ENCODE measurements at regions not wholly inside any gene's neighbourhood (a gene's known extent, or its start where the extent isn't known, plus 50 kb on each side); places are given as distances from the start of the nearest gene placed in this dataset.

GRCh38 chr17:77300016-77300686 is 159.4 kb downstream of the SEC14L1 start:
- no peaks in the 10 kb centered on the region for H3K9me2 ChIP-seq (ENCODE audit: insufficient read depth)
- no peaks in the 10 kb centered on the region for H3K9me3 ChIP-seq (ENCODE audit: insufficient read depth, low read depth)
- no peak overlapping the region for H3K4me3 ChIP-seq
- no peaks in the 10 kb centered on the region for H3K27me3 ChIP-seq (ENCODE audit: insufficient read depth, low read depth)
- CTCF ChIA-PET: no interaction called here
- peaks cover 29% of the 10 kb centered on the region for H3K79me2 ChIP-seq (ENCODE audit: low read depth)
- H3K4me1 ChIP-seq (replicated peaks; ENCODE audit: insufficient read depth): no peaks in the 10 kb centered on the region
- no peak overlapping the region for H2AFZ ChIP-seq
- intact Hi-C loops (cut with micrococcal nuclease; ENCODE audit: unreplicated experiment): no loop called here
- H3F3A ChIP-seq (ENCODE audit: insufficient read depth, low read depth): no peaks in the 10 kb centered on the region
- H3K36me3 ChIP-seq (ENCODE audit: low read depth): no peaks in the 10 kb centered on the region
- H4K20me1 ChIP-seq (ENCODE audit: insufficient read depth): peaks cover 22% of the 10 kb centered on the region
- no peak overlapping the region for H3K27ac ChIP-seq
- no peak for TF ChIP-seq CTCF (conservative IDR thresholded peaks at IDR 0.05)
- no peak overlapping the region for H3K4me2 ChIP-seq
- POLR2A ChIA-PET (ENCODE audit: unreplicated experiment): no interaction called here
- DNase-seq: no peak
- BruUV-seq (replicated peaks): no TSS peak

- Histone ChIP-seq H3K9me3 (ENCODE audit: insufficient read depth, low read depth) (no peaks in the 10 kb centered on the region), H3K9me2 (ENCODE audit: insufficient read depth) (no peaks in the 10 kb centered on the region), H3K27ac (no peak overlapping the region), H3K79me2 (ENCODE audit: low read depth) (peaks cover 20% of the 10 kb centered on the region), H3K36me3 (ENCODE audit: low read depth) (no peaks in the 10 kb centered on the region), H3K27me3 (ENCODE audit: insufficient read depth, low read depth) (no peaks in the 10 kb centered on the region), H3F3A (ENCODE audit: insufficient read depth, low read depth) (no peaks in the 10 kb centered on the region), H3K4me2 (no peak overlapping the region), H4K20me1 (ENCODE audit: insufficient read depth) (peaks cover 16% of the 10 kb centered on the region), H3K4me3 (no peak overlapping the region), H2AFZ (no peak overlapping the region), H3K4me1 (replicated peaks; ENCODE audit: insufficient read depth) (no peaks in the 10 kb centered on the region)
- ChIA-PET POLR2A (ENCODE audit: unreplicated experiment) (no interaction called here), CTCF (no interaction called here)
- no peak for TF ChIP-seq EZH2 (IDR thresholded peaks at IDR 0.05; ENCODE audit: low read depth)
- TF ChIP-seq CTCF (conservative IDR thresholded peaks at IDR 0.05): no peak
- no TSS peak for BruUV-seq (replicated peaks)
- intact Hi-C loops (cut with micrococcal nuclease; ENCODE audit: unreplicated experiment): no loop called here
- DNase-seq: no peak
These were observed 161.0 kb downstream of the SEC14L1 start for GRCh38 chr17:77301694-77302266.

- H3K9me3 ChIP-seq (ENCODE audit: insufficient read depth, low read depth): no peaks in the 10 kb centered on the region
- no TSS peak for BruUV-seq (replicated peaks)
- H3K27ac ChIP-seq: no peak overlapping the region
- POLR2A ChIA-PET (ENCODE audit: unreplicated experiment): no interaction called here
- H3K4me1 ChIP-seq (replicated peaks; ENCODE audit: insufficient read depth): no peaks in the 10 kb centered on the region
- H3K36me3 ChIP-seq (ENCODE audit: low read depth): no peaks in the 10 kb centered on the region
- no peaks in the 10 kb centered on the region for H3K9me2 ChIP-seq (ENCODE audit: insufficient read depth)
- TF ChIP-seq EZH2 (IDR thresholded peaks at IDR 0.05; ENCODE audit: low read depth): no peak
- TF ChIP-seq CTCF (conservative IDR thresholded peaks at IDR 0.05): no peak
- H3K4me3 ChIP-seq: no peak overlapping the region
- peaks cover 16% of the 10 kb centered on the region; the same call in 1 of the 2 replicates for H3K79me2 ChIP-seq (ENCODE audit: low read depth)
- intact Hi-C loops (cut with micrococcal nuclease; ENCODE audit: unreplicated experiment): no loop called here
- CTCF ChIA-PET: no interaction called here
- no peak for DNase-seq
- no peaks in the 10 kb centered on the region for H3F3A ChIP-seq (ENCODE audit: insufficient read depth, low read depth)
- no peak overlapping the region for H3K4me2 ChIP-seq
- H2AFZ ChIP-seq: no peak overlapping the region
- peaks cover 12% of the 10 kb centered on the region for H4K20me1 ChIP-seq (ENCODE audit: insufficient read depth)
- no peaks in the 10 kb centered on the region for H3K27me3 ChIP-seq (ENCODE audit: insufficient read depth, low read depth)
These were observed 161.9 kb downstream of the SEC14L1 start for GRCh38 chr17:77302682-77303081.
